ENCODE measurements at regions not wholly inside any gene's neighbourhood (a gene's known extent, or its start where the extent isn't known, plus 50 kb on each side); places are given as distances from the start of the nearest gene placed in this dataset.

GRCh38 chr18:10047237-10047636 is 133.4 kb downstream of the VAPA start:
- TF ChIP-seq, protein P1, sequence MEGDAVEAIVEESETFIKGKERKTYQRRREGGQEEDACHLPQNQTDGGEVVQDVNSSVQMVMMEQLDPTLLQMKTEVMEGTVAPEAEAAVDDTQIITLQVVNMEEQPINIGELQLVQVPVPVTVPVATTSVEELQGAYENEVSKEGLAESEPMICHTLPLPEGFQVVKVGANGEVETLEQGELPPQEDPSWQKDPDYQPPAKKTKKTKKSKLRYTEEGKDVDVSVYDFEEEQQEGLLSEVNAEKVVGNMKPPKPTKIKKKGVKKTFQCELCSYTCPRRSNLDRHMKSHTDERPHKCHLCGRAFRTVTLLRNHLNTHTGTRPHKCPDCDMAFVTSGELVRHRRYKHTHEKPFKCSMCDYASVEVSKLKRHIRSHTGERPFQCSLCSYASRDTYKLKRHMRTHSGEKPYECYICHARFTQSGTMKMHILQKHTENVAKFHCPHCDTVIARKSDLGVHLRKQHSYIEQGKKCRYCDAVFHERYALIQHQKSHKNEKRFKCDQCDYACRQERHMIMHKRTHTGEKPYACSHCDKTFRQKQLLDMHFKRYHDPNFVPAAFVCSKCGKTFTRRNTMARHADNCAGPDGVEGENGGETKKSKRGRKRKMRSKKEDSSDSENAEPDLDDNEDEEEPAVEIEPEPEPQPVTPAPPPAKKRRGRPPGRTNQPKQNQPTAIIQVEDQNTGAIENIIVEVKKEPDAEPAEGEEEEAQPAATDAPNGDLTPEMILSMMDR (IDR thresholded peaks at IDR 0.05), result no peak
- no peak for TF ChIP-seq POLR2A (IDR thresholded peaks at IDR 0.05)

All from prostate gland (tissue), 2 donors.